ENCODE measurements at regions not wholly inside any gene's neighbourhood (a gene's known extent, or its start where the extent isn't known, plus 50 kb on each side); places are given as distances from the start of the nearest gene placed in this dataset.

DNA sequence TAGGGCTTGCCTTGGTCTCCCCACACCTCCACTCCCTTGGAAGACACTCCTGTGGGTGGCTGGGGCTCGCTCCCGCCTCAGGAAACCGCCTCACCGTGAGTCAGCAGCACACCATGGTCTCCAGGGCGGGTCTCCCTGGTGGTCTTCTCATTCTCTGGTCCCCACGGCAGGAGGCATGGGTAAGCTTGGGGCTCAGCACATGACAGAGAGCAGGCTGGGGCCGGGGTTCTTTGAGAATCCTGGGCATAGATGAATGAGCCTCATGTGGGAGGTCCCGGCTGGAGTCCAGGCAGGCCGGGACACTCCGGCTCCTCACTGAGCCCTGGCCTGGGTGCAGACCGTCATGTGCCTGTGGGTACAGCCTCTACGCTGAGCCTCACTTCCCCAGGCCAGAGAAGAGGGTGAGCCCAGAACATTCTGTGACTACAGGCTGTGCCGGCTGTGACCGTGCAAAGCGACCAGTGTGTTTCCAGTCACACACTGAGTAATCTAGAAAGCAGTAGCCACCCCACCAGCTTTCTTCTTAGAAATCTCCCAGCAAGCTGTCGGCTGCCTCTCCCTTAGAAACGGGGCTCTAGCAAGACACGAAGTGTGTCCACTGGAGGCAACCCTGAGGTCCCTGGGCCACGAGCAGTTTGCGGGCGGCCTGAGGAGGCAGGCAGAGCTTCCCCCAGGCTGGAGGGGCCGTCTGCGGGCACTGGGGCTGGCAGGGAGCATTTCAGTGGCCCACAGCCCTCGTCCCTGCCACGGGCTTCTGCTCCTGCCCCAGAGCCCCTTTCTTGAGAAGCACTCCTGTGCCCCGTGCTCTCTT, 93.1 kb downstream of the RHOB start:
- in situ Hi-C loops (cut with MboI; ENCODE audit: low sequenced_read_pairs, unreplicated experiment), result no loop called here
- DNase-seq (ENCODE audit: low spot score), result no peak
- TF ChIP-seq CTCF (IDR thresholded peaks at IDR 0.05; ENCODE audit: borderline replicate concordance, control extremely low read depth, extremely low read depth, insufficient read depth, missing control alignments), result no peak

DNA sequence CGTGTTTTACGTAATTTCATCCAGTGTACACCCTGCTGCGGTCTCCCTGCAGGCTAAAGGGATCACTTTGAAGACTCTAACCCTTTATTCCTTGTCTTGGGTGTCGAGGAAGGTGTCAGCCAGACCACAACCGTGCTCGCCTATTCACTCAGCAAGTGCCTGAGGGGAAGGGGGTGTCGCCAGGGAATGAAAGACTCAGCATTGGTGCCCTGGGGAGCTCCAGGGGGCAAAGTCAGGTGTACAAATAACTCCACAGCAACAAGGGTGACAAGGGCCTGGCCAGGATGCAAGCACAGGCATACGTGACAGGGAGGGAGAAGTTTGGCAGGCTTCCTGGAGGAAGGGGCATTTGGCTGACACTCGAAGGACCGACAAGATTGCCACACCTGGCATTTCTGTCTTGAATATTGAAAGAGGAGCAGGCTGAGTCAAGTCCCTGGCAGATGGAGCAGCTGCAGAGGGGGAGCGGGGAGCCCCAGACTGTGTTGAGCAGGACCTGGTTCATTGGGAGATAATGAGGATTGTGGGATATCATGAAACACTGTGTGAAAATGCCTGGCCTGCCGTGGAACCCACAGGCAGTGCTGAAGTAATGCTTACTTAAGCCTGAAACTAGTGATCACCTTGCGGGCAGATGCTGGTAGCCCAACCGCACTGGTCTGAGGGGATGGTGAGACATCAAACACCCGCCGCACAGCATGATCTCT, 93.9 kb downstream of the RHOB start:
- DNase-seq (ENCODE audit: low spot score), result no peak
- in situ Hi-C loops (cut with MboI; ENCODE audit: low sequenced_read_pairs, unreplicated experiment), result no loop called here
- TF ChIP-seq CTCF (IDR thresholded peaks at IDR 0.05; ENCODE audit: borderline replicate concordance, control extremely low read depth, extremely low read depth, insufficient read depth, missing control alignments), result no peak

DNA sequence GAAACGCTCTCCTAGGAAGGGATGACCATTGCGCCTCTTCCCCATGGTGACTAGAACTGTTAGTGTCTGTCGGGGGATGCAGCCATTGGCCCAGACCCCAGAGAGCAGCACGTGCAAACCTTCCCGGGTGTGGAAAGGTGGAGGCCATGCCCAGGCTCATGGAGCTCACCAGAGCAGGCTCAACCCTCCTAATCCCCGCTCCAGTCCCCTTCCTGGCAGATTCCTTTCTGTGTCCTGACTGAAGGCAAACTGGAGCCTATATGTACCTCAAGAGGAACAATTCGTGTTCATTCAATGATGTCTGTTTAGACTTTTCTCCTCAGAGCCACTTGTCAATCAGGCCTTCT, 94.4 kb downstream of the RHOB start:
- in situ Hi-C loops (cut with MboI; ENCODE audit: low sequenced_read_pairs, unreplicated experiment), result no loop called here
- no peak for DNase-seq (ENCODE audit: low spot score)
- no peak for TF ChIP-seq CTCF (IDR thresholded peaks at IDR 0.05; ENCODE audit: borderline replicate concordance, control extremely low read depth, extremely low read depth, insufficient read depth, missing control alignments)

DNA sequence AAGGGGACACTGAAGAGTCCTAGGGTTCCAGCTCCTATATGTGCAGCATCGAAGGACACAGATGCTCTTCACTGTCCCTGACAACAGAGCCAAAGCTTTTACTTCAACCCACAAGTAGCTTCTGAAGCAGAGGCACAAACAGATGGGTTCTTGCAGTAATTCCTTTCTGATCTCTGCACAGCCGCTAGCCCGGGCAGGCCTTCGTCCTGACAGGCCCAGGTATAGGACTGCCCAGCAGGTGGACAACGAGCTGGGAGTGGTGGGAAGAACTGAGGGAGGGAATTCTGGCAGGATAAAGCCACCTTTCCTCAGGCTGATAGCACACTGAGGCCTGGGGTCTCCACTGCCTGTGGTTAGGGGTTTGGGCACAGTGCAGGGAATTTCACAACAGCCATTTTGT, 94.8 kb downstream of the RHOB start:
- no peak for DNase-seq (ENCODE audit: low spot score)
- TF ChIP-seq CTCF (IDR thresholded peaks at IDR 0.05; ENCODE audit: borderline replicate concordance, control extremely low read depth, extremely low read depth, insufficient read depth, missing control alignments), result no peak
- in situ Hi-C loops (cut with MboI; ENCODE audit: low sequenced_read_pairs, unreplicated experiment), result no loop called here

GRCh38 chr2:20542269-20542668, 95.4 kb downstream of the RHOB start:
- in situ Hi-C loops (cut with MboI; ENCODE audit: low sequenced_read_pairs, unreplicated experiment), result no loop called here
- TF ChIP-seq CTCF (IDR thresholded peaks at IDR 0.05; ENCODE audit: borderline replicate concordance, control extremely low read depth, extremely low read depth, insufficient read depth, missing control alignments), result no peak
- no peak for DNase-seq (ENCODE audit: low spot score)

DNA sequence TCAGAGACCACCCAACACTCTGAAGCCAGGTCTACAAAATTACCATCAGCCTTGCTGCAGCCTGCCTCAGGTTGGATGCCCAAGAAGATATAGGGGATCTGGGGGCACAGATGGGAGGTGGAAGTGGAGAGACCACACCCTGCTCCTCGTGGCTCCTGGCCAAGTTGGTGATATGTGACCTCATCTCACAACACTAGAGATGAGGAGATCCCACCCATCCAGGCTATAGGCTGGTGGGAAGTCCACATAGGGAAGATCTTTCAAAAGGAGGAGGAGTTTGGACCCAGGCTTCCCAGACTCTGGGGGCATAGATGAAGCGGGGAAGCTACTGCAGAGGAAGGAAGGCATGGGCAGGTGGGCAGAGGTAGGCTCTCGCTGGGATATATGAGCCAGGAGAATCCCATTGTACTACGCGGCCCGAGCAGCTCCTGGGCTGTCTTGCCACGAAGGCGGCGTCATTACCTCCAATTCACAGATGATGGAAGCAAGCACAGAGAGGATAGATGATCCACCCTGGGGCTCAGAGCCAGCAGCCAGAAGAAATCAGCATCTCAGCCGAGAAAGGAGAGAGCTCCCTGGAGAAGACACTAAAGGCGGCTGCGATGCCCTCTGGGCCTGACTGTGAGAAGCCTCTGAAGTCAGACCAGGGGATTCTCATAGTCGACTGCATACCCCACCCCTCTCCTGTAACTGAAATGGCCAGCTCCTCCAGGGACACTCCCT, 96.0 kb downstream of the RHOB start:
- in situ Hi-C loops (cut with MboI; ENCODE audit: low sequenced_read_pairs, unreplicated experiment), result no loop called here
- no peak for TF ChIP-seq CTCF (IDR thresholded peaks at IDR 0.05; ENCODE audit: borderline replicate concordance, control extremely low read depth, extremely low read depth, insufficient read depth, missing control alignments)
- DNase-seq (ENCODE audit: low spot score), result no peak
